Activated CD8-positive, alpha-beta T cell treated with anti-CD3 and anti-CD28 coated beads for 36 hours (primary cell): ENCODE measurements at regions not wholly inside any gene's neighbourhood (a gene's known extent, or its start where the extent isn't known, plus 50 kb on each side); places are given as distances from the start of the nearest gene placed in this dataset.

Source experiments
- ATAC-seq: fragments of 200-7000 bp; cut with Tn5 transposase; one replicate; pipeline ENCODE4 v1.10.0; 2021; ENCODE audit warnings: mild to moderate bottlenecking, moderate library complexity
- CTCF ChIA-PET: fragments of 350-600 bp; sonication (Branson Sonifier 250); formaldehyde crosslinking; loops from one replicate; lab custom pipeline; 2021; ENCODE audit warnings: antibody characterized with exemption; lab: Charles Lee
- POLR2A ChIA-PET: fragments of 350-600 bp; sonication (Branson Sonifier 250); formaldehyde crosslinking; loops from one replicate; lab custom pipeline; 2021; ENCODE audit warnings: antibody characterized with exemption; lab: Charles Lee
- DNase-seq: peaks from one replicate; pipeline ENCODE4 v3.0.0-alpha.2; 2020
- H3K27ac Mint-ChIP-seq: one replicate; pipeline ENCODE4 v1.8.0; 2021; ENCODE audit warnings: mild to moderate bottlenecking, mixed read lengths
- H3K27me3 Mint-ChIP-seq: one replicate; pipeline ENCODE4 v1.8.0; 2021; ENCODE audit warnings: mixed read lengths
- H3K36me3 Mint-ChIP-seq: one replicate; pipeline ENCODE4 v1.8.0; 2021; ENCODE audit warnings: low read depth, mixed read lengths
- H3K4me1 Mint-ChIP-seq: one replicate; pipeline ENCODE4 v1.8.0; 2021; ENCODE audit warnings: low read depth, mixed read lengths
- H3K4me3 Mint-ChIP-seq: one replicate; pipeline ENCODE4 v1.8.0; 2021; ENCODE audit warnings: mild to moderate bottlenecking, moderate library complexity, mixed read lengths
- H3K9me3 Mint-ChIP-seq: one replicate; pipeline ENCODE4 v1.8.0; 2021; ENCODE audit warnings: mixed read lengths
- CTCF ChIP-seq: fragments of 200-600 bp; IDR thresholded peaks from one replicate; pipeline ENCODE4 v1.8.0; 2022; ENCODE audit warnings: antibody characterized with exemption, mild to moderate bottlenecking
- intact Hi-C: fragments of 100-400 bp; cut with micrococcal nuclease; formaldehyde crosslinking; loops from one replicate; pipeline ENCODE4 v1.10.0; 2022

DNA sequence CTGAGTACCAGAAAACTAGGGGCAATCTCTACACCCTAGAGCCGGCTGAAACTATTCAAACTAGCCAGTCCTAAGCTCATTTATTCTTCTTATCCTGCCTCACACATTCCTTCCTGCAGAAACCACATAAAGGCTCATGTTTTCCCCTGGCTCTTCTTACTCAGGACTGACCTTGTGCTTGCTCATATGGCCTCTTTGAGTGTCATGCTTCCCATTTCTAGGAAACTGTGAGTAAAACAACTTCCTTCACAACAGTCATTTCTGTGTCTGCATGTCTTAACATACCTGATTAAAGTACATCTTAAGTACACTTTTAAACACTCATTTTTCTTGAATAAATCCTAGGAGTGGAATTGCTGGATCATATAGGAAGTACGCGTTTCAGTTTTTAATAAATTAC, 52.3 kb upstream of the KIAA1217 start:
- Mint-ChIP-seq H3K4me1 (no peaks in the 10 kb centered on the region), H3K4me3 (no peak overlapping the region), H3K27me3 (no peaks in the 10 kb centered on the region), H3K36me3 (no peaks in the 10 kb centered on the region), H3K9me3 (peaks cover 7% of the 10 kb centered on the region), H3K27ac (no peak overlapping the region)
- intact Hi-C loops: no loop called here
- POLR2A ChIA-PET: no interaction called here
- no peak for TF ChIP-seq CTCF
- no peak for ATAC-seq
- CTCF ChIA-PET: no interaction called here
- DNase-seq: no peak

DNA sequence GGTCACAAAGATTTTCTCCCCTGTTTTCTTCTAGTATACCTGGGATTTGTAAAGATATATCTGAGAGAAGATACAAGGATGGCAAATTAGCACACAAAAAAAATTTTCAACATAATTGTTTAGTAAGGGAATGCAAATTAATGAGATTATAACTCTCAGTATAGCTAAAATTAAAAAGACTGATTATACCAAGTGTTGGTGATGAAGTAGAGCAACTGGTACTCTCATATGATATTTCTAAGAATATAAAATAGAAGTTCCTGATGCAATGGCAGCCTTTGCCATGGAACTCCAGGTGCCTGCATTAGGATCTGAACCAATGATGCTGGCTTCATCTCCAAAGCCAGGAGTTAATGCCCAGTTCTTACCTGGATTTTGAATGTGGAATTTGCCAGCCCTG, 51.4 kb upstream of the KIAA1217 start:
- ChIA-PET CTCF (no interaction called here), POLR2A (no interaction called here)
- no peak for DNase-seq
- Mint-ChIP-seq H3K27ac (no peak overlapping the region), H3K4me3 (no peak overlapping the region), H3K27me3 (no peaks in the 10 kb centered on the region), H3K9me3 (peaks cover 7% of the 10 kb centered on the region), H3K36me3 (no peaks in the 10 kb centered on the region), H3K4me1 (no peaks in the 10 kb centered on the region)
- ATAC-seq: no peak
- no peak for TF ChIP-seq CTCF
- intact Hi-C loops: no loop called here
